GM06990 (cell line): ENCODE measurements at regions not wholly inside any gene's neighbourhood (a gene's known extent, or its start where the extent isn't known, plus 50 kb on each side); places are given as distances from the start of the nearest gene placed in this dataset.

Source experiments
- DNase-seq: peaks from one replicate; pipeline ENCODE4 v3.0.0-alpha.2; 2011; ENCODE audit not compliant: insufficient read length; ENCODE audit errors: extremely low read depth
- H3K27me3 ChIP-seq: replicated peaks from 2 replicates; pipeline ENCODE4 v1.6.0; 2011; ENCODE audit warnings: low read length; ENCODE audit not compliant: control insufficient read depth, insufficient read depth
- H3K36me3 ChIP-seq: 2 replicates; pipeline ENCODE4 v1.5.1; 2011; ENCODE audit warnings: low read length; ENCODE audit not compliant: control insufficient read depth, insufficient read depth
- H3K4me3 ChIP-seq: replicated peaks from 2 replicates; pipeline ENCODE4 v1.5.1; 2011; ENCODE audit warnings: low read depth, mild to moderate bottlenecking, control low read depth, low read length
- TF ChIP-seq, protein P1 (sequence below): IDR thresholded peaks from 2 replicates; pipeline ENCODE4 v1.5.1; 2011; ENCODE audit warnings: low read length, control low read depth, mild to moderate bottlenecking, inconsistent platforms; ENCODE audit not compliant: insufficient read depth, poor library complexity, severe bottlenecking

DNA sequence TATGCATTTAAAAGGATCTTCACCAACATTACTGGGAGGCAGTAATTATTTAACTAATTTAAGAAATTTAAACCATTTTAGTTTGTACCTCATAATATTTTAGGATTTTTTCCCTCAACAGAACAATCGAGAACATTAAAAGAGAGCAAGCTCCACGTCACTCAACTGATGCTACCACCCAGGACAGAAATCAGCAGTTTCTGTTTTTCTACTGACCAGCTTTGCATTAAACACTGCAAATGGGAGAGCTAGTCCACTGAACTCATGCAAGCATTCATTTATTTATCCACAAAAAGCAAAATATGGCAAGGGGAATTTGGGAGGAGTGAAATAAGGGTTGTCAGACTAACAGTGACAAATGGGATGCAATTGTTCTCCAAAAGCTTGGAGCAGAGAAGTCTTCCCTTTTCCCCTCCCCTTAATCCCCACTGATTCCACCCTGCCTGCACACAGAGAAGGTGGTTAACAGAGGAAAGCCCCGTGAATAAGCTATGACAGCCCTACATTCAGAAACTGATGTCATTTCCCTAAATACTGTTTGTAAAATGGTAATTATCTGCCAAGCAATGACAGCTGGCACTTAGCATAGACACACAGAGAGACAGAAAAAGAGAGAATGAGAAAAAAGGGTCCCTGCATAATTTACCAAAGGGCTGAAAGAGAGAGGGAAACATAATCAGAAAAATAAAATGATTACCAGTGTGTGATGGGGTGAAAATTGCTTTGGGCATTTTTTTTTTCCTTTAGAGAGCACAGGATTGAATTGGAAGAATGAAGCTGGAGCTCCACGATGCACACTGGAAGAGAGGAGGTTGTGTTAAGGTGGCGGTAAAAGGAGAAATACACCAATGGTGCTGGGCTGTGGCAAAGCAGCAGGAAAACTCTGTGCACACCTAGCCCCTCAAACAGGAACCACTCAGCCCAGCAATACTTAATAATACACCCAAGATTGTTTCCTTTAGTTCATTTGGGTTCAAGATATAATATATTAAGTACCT, 777.4 kb downstream of the TUSC7 start:
- H3K27me3 ChIP-seq: no peaks in the 10 kb centered on the region
- TF ChIP-seq, protein P1, sequence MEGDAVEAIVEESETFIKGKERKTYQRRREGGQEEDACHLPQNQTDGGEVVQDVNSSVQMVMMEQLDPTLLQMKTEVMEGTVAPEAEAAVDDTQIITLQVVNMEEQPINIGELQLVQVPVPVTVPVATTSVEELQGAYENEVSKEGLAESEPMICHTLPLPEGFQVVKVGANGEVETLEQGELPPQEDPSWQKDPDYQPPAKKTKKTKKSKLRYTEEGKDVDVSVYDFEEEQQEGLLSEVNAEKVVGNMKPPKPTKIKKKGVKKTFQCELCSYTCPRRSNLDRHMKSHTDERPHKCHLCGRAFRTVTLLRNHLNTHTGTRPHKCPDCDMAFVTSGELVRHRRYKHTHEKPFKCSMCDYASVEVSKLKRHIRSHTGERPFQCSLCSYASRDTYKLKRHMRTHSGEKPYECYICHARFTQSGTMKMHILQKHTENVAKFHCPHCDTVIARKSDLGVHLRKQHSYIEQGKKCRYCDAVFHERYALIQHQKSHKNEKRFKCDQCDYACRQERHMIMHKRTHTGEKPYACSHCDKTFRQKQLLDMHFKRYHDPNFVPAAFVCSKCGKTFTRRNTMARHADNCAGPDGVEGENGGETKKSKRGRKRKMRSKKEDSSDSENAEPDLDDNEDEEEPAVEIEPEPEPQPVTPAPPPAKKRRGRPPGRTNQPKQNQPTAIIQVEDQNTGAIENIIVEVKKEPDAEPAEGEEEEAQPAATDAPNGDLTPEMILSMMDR: no peak
- H3K36me3 ChIP-seq: no peaks in the 10 kb centered on the region
- peak; percentile 59 for DNase-seq
- H3K4me3 ChIP-seq: no peak overlapping the region

DNA sequence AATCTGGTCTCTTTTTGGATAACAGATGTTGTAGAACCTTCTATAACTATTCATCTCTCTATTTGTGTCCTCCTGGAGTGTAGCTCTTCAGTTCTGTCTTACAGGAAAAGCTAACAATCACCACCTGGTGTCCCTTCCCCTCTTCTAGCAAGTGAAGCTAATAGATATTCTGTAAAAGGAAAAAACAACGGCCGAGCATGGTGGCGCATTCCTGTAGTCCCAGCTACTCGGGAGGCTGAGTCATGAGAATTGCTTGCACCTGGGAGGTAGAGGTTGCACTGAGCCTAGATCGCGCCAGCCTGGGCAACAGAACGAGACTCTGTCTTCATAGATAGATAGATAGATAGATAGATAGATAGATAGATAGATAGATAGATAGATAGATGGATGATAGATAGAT, 779.4 kb downstream of the TUSC7 start:
- H3K27me3 ChIP-seq: no peaks in the 10 kb centered on the region
- TF ChIP-seq, protein P1: no peak
- DNase-seq: no peak
- H3K4me3 ChIP-seq: no peak overlapping the region
- no peaks in the 10 kb centered on the region for H3K36me3 ChIP-seq

DNA sequence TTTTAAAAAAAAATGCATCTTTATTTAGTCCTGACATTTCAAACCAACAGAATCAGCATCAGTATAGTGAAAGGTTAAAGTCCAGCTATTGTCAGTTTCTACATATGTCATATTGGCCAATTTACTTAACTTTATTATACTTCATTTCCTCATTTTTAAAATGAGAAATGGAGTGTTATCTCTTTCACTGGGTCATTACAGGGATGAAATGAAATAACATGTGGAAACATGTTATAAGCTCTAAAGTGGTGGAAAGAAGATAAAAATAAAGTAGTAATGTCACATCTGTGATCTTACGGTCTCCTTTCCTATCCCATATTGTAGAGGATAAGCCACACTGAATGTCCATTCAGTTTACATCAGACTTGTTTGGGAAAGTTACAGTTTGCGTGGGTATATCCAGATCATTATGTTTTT, 780.1 kb downstream of the TUSC7 start:
- TF ChIP-seq, protein P1: no peak
- Histone ChIP-seq H3K27me3 (no peaks in the 10 kb centered on the region), H3K4me3 (no peak overlapping the region), H3K36me3 (no peaks in the 10 kb centered on the region)
- DNase-seq: no peak

DNA sequence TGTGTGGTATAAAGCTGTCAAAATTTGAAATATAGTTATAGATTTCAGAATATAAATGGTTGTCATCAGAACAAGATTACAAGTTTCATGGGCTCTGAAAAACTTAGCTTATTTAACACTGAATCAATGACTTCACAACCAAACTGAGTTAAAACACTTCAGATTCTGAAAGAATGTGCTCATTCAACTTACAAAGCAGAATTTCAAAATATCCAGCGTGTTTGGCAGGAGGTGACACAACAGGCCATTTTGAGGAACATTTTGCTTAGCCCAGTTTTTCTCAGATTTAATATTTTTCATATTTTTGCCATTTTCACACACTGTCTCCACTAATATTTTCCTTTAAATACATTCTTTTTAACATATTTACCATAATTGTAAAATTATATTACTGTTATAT, 781.1 kb downstream of the TUSC7 start:
- TF ChIP-seq, protein P1: no peak
- Histone ChIP-seq H3K4me3 (no peak overlapping the region), H3K27me3 (no peaks in the 10 kb centered on the region), H3K36me3 (no peaks in the 10 kb centered on the region)
- no peak for DNase-seq

DNA sequence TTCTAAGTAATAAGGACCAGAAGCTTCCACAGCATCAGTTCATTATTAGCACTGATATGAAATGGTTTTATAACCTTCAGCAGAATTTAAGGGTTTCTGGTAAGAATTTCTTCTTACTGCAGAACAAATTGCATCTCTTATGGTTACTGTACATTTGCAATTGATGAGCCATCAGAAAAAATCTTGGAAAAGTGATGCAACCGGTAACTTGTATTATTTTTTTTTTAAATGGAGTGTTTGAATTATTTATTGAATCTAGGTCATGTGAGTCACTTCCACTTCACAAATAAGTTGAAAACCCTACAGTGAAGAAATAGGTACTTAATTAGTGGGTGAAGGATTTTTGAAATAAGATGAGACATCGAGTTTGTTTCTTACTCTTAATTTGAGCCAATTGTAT, 786.0 kb downstream of the TUSC7 start:
- H3K36me3 ChIP-seq: no peaks in the 10 kb centered on the region
- no peak overlapping the region for H3K4me3 ChIP-seq
- TF ChIP-seq, protein P1: no peak
- no peak for DNase-seq
- H3K27me3 ChIP-seq: no peaks in the 10 kb centered on the region
